CD8-positive, alpha-beta memory T cell (primary cell): ENCODE measurements at regions not wholly inside any gene's neighbourhood (a gene's known extent, or its start where the extent isn't known, plus 50 kb on each side); places are given as distances from the start of the nearest gene placed in this dataset.

ENCODE experiments used
- CTCF ChIA-PET: fragments of 350-600 bp; sonication (Branson Sonifier 250); formaldehyde crosslinking; loops from one replicate; lab custom pipeline; 2021; ENCODE audit warnings: antibody characterized with exemption; lab: Charles Lee
- POLR2A ChIA-PET: fragments of 350-600 bp; sonication (Branson Sonifier 250); formaldehyde crosslinking; loops from one replicate; lab custom pipeline; 2021; ENCODE audit warnings: antibody characterized with exemption; lab: Charles Lee
- DNase-seq, 5 donors: peaks; one replicate each; pipeline versions ENCODE4 v3.0.0 to v3.0.0-alpha.2; 2020 to 2022; ENCODE audit warnings: mixed read lengths in 1 of 5
- H3K27ac ChIP-seq: one replicate; pipeline ENCODE4 v1.7.0; 2013; ENCODE audit warnings: low read depth, mild to moderate bottlenecking, low read length, moderate library complexity
- H3K27me3 ChIP-seq: 2 replicates; pipeline ENCODE4 v1.7.0; 2013; ENCODE audit warnings: low read length, mild to moderate bottlenecking; ENCODE audit not compliant: insufficient read depth, poor library complexity, severe bottlenecking
- H3K36me3 ChIP-seq: 2 replicates; pipeline ENCODE4 v1.7.0; 2013; ENCODE audit warnings: mild to moderate bottlenecking, low read length, moderate library complexity; ENCODE audit not compliant: insufficient read depth
- H3K4me1 ChIP-seq: 2 replicates; pipeline ENCODE4 v1.7.0; 2013; ENCODE audit warnings: mild to moderate bottlenecking, low read length, moderate library complexity; ENCODE audit not compliant: insufficient read depth
- H3K4me3 ChIP-seq: 2 replicates; pipeline ENCODE4 v1.7.0; 2013; ENCODE audit warnings: mild to moderate bottlenecking, low read length
- H3K9me3 ChIP-seq: 2 replicates; pipeline ENCODE4 v1.7.0; 2013; ENCODE audit warnings: mild to moderate bottlenecking, low read length
- H3K27ac Mint-ChIP-seq, 8 donors: one replicate each; pipeline ENCODE4 v1.8.0; 2020 to 2021; ENCODE audit warnings: mixed read lengths in 8 of 8, mild to moderate bottlenecking in 6 of 8, inconsistent platforms in 3 of 8, moderate library complexity in 3 of 8
- H3K27me3 Mint-ChIP-seq, 2 donors: one replicate each; pipeline ENCODE4 v1.8.0; 2020 to 2021; ENCODE audit warnings: mixed read lengths in 2 of 2, mild to moderate bottlenecking in 1 of 2, moderate library complexity in 1 of 2
- H3K36me3 Mint-ChIP-seq, 3 donors: one replicate each; pipeline ENCODE4 v1.8.0; 2020 to 2021; ENCODE audit warnings: mixed read lengths in 3 of 3, inconsistent platforms in 1 of 3, mild to moderate bottlenecking in 1 of 3
- H3K4me1 Mint-ChIP-seq, 3 donors: one replicate each; pipeline ENCODE4 v1.8.0; 2020 to 2021; ENCODE audit warnings: mixed read lengths in 3 of 3, inconsistent platforms in 1 of 3, mild to moderate bottlenecking in 1 of 3
- H3K4me3 Mint-ChIP-seq, 7 donors: one replicate each; pipeline ENCODE4 v1.8.0; 2020 to 2021; ENCODE audit warnings: mixed read lengths in 7 of 7, mild to moderate bottlenecking in 6 of 7, moderate library complexity in 4 of 7, inconsistent platforms in 2 of 7
- H3K9me3 Mint-ChIP-seq, 5 donors: one replicate each; pipeline ENCODE4 v1.8.0; 2020 to 2022; ENCODE audit warnings: mixed read lengths in 5 of 5, mild to moderate bottlenecking in 3 of 5, moderate library complexity in 2 of 5, inconsistent platforms in 1 of 5

DNA sequence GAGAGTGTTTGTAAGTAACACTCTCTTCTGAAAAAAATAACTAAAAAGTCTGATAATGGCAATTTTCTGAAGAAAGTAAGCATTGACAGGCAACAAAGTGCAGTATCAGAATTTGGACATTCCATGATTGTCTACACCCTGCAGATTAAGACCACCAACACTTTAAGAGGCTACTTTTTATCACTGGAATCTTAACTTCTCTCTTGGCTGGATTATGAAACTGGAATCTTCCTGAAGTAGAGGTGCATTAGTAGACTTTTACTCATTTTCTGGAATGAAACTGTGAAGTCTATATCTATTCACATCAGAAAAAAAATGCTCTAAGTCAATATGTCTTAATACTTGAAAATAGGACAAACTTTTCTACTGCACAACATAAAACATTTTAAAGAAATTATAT lies 547.5 kb downstream of the COL12A1 start:
- H3K9me3 Mint-ChIP-seq = peaks cover 2 to 11% (median 7%) of the 10 kb centered on the region in 5 donors
- no peak overlapping the region for H3K27ac Mint-ChIP-seq
- Histone ChIP-seq H3K27me3 (no peaks in the 10 kb centered on the region), H3K27ac (no peak overlapping the region), H3K9me3 (no peaks in the 10 kb centered on the region), H3K4me1 (no peaks in the 10 kb centered on the region), H3K36me3 (no peaks in the 10 kb centered on the region), H3K4me3 (no peak overlapping the region)
- no peak for DNase-seq
- ChIA-PET POLR2A (no interaction called here), CTCF (no interaction called here)
- no peaks in the 10 kb centered on the region for H3K36me3 Mint-ChIP-seq
- H3K4me3 Mint-ChIP-seq = no peak overlapping the region
- no peaks in the 10 kb centered on the region for H3K4me1 Mint-ChIP-seq
- H3K27me3 Mint-ChIP-seq = peaks cover 0 to 3% of the 10 kb centered on the region in 2 donors

DNA sequence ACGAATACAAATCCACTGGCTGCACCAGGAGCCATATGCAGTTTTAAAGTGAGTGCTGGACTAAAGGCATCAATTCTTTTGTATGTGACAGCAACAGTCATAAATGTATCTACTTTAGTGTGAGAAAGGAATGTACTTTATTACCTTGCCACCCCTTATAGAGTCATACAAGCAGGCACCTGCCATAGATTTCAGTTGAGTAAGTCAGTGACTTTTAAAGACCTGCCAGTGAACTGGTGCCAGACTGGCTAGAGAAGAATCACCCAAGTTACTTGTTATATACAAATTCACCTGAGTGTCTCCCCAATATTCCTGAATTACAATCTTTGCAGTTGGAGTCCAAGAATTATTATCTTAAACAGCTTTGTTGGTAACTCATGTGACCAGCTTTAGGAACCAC lies 547.9 kb downstream of the COL12A1 start:
- H3K27ac ChIP-seq = no peak overlapping the region
- peaks cover 2 to 7% (median 6%) of the 10 kb centered on the region in 5 donors for H3K9me3 Mint-ChIP-seq
- no peaks in the 10 kb centered on the region for H3K4me1 ChIP-seq
- H3K4me3 ChIP-seq = no peak overlapping the region
- no peaks in the 10 kb centered on the region for H3K36me3 Mint-ChIP-seq
- POLR2A ChIA-PET = no interaction called here
- DNase-seq = no peak
- no peak overlapping the region for H3K27ac Mint-ChIP-seq
- CTCF ChIA-PET = no interaction called here
- H3K4me3 Mint-ChIP-seq = no peak overlapping the region
- H3K4me1 Mint-ChIP-seq = no peaks in the 10 kb centered on the region
- H3K27me3 ChIP-seq = no peaks in the 10 kb centered on the region
- H3K9me3 ChIP-seq = no peaks in the 10 kb centered on the region
- H3K27me3 Mint-ChIP-seq = peaks cover 0 to 3% of the 10 kb centered on the region in 2 donors
- no peaks in the 10 kb centered on the region for H3K36me3 ChIP-seq

DNA sequence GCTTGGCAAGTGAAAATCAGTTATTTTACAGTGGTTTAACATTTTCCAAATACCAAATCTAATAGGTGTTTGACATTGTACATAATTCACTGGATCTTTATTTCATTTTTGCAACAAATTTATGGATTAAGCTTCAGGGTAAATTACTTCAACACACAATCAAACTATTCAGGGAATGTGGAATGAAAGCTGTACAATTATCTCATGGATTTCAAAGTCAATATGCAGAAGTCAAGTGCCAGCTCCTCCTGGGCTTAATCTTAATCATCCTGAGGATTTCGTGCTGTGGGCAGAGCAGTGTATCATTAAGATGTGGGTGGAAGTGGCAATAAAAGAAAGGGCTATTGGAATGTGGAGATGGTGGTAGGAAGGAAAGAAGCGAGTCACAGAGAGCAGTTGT lies 548.8 kb downstream of the COL12A1 start:
- Mint-ChIP-seq H3K4me3 (no peak overlapping the region), H3K27me3 (peaks cover 0 to 2% of the 10 kb centered on the region in 2 donors), H3K9me3 (peaks cover 0 to 6% (median 4%) of the 10 kb centered on the region in 5 donors), H3K36me3 (no peaks in the 10 kb centered on the region), H3K4me1 (no peaks in the 10 kb centered on the region), H3K27ac (no peak overlapping the region)
- Histone ChIP-seq H3K9me3 (no peaks in the 10 kb centered on the region), H3K4me1 (no peaks in the 10 kb centered on the region), H3K27ac (no peak overlapping the region), H3K36me3 (no peaks in the 10 kb centered on the region), H3K27me3 (no peaks in the 10 kb centered on the region), H3K4me3 (no peak overlapping the region)
- DNase-seq = no peak
- ChIA-PET POLR2A (no interaction called here), CTCF (no interaction called here)

DNA sequence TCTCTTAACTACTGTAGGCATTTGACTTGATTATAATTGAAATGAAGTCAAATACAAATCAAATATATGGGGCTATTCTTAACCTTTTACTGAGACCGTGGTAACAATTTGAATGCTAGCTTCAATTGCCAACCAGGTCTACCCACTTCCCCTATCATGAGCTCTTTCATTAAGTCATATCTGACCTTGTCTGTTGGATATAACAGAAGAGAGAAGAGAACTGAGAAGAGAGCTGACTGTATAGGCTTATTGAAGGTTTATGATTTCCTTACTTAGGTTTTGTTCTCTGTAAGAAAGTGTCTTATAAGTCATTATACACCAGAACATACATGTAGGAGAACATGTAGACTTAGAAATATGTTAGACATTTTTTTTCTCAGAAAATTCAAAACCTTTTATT lies 549.4 kb downstream of the COL12A1 start:
- no peak overlapping the region for H3K27ac Mint-ChIP-seq
- H3K27ac ChIP-seq = no peak overlapping the region
- no peaks in the 10 kb centered on the region for H3K36me3 ChIP-seq
- no peaks in the 10 kb centered on the region for H3K36me3 Mint-ChIP-seq
- no peaks in the 10 kb centered on the region for H3K9me3 ChIP-seq
- no peak overlapping the region for H3K4me3 Mint-ChIP-seq
- H3K4me1 ChIP-seq = no peaks in the 10 kb centered on the region
- H3K4me1 Mint-ChIP-seq = no peaks in the 10 kb centered on the region
- peaks cover 0 to 6% (median 4%) of the 10 kb centered on the region in 5 donors for H3K9me3 Mint-ChIP-seq
- POLR2A ChIA-PET = no interaction called here
- H3K27me3 ChIP-seq = no peaks in the 10 kb centered on the region
- H3K4me3 ChIP-seq = no peak overlapping the region
- no peak for DNase-seq
- CTCF ChIA-PET = no interaction called here
- H3K27me3 Mint-ChIP-seq = no peaks in the 10 kb centered on the region

DNA sequence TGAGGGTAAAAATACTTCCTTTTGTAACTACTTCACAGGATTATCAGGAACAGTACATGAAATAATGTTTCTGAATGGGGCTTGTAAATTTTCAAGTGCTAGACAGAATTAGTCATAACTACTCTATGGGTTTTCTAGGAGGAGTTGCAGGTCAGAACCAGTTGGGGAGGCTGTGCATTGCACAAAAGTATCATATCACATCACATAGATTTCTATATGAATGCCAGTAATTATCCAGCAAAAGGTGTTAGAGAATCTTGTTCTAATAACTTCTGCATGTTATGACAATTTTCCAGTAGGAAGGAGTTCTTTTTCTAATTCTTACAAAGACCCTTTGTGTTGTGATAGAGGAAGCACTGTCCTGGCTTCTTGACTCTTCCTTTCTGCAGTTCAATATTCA lies 551.6 kb downstream of the COL12A1 start:
- POLR2A ChIA-PET = no interaction called here
- Mint-ChIP-seq H3K27ac (no peak overlapping the region), H3K9me3 (peaks cover 0 to 7% (median 2%) of the 10 kb centered on the region in 5 donors), H3K4me1 (no peaks in the 10 kb centered on the region), H3K27me3 (no peaks in the 10 kb centered on the region), H3K36me3 (no peaks in the 10 kb centered on the region), H3K4me3 (no peak overlapping the region)
- H3K36me3 ChIP-seq = no peaks in the 10 kb centered on the region
- H3K27ac ChIP-seq = no peak overlapping the region
- DNase-seq = no peak
- no peaks in the 10 kb centered on the region for H3K9me3 ChIP-seq
- CTCF ChIA-PET = no interaction called here
- H3K4me1 ChIP-seq = no peaks in the 10 kb centered on the region
- no peak overlapping the region for H3K4me3 ChIP-seq
- no peaks in the 10 kb centered on the region for H3K27me3 ChIP-seq

DNA sequence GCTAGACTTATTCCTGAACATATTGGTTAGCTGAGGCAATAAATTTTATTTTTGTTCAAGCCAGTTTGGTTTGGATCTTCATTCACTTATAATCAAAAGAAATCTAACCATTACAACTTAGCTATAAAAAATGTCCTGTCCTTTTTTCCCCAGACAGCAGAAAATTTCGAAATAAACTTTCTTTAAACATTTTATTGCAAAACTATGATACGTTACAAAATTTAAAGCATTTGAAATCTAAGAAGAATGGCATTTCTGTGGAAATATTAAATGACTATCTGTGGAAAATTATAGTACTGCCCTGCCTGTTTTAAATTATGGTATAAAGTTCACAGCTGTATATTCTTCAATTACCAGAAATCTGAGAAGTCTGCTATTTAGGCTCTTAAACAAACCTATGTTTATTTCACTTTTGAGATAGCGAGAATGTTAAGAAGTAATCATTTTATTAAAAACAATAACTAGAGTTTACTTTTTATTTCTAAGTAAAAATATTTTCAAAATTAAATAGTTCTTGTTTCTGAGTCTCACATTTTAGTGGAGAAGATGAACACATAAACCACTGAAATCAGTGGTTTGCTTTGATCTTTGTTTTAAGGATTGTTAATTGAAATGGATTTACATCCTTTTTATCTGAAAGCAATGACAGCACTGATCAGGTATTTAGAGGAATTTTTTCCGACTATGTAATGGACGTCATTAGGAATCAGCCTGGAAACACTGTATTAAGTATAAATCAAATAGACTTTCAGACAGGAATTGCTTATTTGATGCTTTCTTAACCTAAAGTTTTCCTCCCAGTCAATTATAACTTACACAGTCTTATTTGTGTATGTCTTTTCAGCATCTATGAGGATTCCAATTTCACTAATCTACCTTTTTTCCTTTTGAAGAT lies 553.7 kb downstream of the COL12A1 start:
- H3K27me3 ChIP-seq = no peaks in the 10 kb centered on the region
- no peaks in the 10 kb centered on the region for H3K27me3 Mint-ChIP-seq
- H3K4me1 ChIP-seq = no peaks in the 10 kb centered on the region
- H3K4me3 ChIP-seq = no peak overlapping the region
- ChIA-PET CTCF (no interaction called here), POLR2A (no interaction called here)
- no peaks in the 10 kb centered on the region for H3K4me1 Mint-ChIP-seq
- H3K4me3 Mint-ChIP-seq = no peak overlapping the region
- no peak overlapping the region for H3K27ac ChIP-seq
- H3K9me3 Mint-ChIP-seq = peaks cover 0 to 17% (median 4%) of the 10 kb centered on the region in 5 donors
- no peaks in the 10 kb centered on the region for H3K9me3 ChIP-seq
- no peaks in the 10 kb centered on the region for H3K36me3 Mint-ChIP-seq
- H3K27ac Mint-ChIP-seq = no peak overlapping the region
- DNase-seq = no peak
- no peaks in the 10 kb centered on the region for H3K36me3 ChIP-seq

DNA sequence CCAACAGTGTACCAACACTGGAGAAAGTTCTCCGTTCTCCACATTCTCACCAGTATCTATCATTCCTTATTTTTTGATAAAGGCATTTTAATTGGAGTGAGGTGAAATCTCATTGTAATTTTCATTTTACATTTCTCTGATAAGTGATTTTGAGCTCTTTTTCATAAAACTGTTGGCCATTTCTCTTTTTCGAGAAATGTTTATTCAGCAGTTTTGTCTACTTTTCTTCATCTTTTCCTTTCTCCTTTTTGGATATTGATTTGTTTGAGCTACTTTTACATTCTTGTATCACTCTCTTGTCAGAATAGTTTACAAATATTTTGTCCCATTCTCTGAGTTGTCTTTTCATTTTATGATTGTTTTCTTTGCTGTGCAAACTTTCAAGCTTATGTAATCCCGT lies 555.2 kb downstream of the COL12A1 start:
- no peak overlapping the region for H3K4me3 ChIP-seq
- Mint-ChIP-seq H3K4me3 (no peak overlapping the region), H3K9me3 (peaks cover 2 to 21% (median 5%) of the 10 kb centered on the region in 5 donors), H3K27ac (no peak overlapping the region), H3K4me1 (no peaks in the 10 kb centered on the region), H3K36me3 (no peaks in the 10 kb centered on the region), H3K27me3 (no peaks in the 10 kb centered on the region)
- CTCF ChIA-PET = no interaction called here
- no peak overlapping the region for H3K27ac ChIP-seq
- no peaks in the 10 kb centered on the region for H3K9me3 ChIP-seq
- H3K27me3 ChIP-seq = no peaks in the 10 kb centered on the region
- no peaks in the 10 kb centered on the region for H3K36me3 ChIP-seq
- no peak for DNase-seq
- POLR2A ChIA-PET = no interaction called here
- H3K4me1 ChIP-seq = no peaks in the 10 kb centered on the region

DNA sequence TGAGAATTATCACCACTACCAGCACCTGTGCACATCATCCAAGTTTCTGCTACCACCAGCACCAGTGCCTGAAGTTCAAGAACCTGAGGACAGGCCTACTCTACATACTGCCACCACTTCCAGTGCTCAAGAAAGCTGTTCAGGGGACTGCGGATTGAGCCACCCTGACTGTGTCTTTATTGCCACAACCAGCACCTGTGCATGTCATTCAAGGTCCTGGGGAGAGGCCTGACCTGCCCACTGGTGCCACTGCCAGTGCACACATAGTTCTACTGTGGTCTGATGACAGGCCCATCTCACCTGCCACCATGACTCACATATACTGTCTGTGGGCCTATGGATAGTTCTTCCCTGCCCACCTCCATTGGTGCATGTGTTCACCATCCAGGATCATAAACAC lies 559.4 kb downstream of the COL12A1 start:
- Mint-ChIP-seq H3K4me3 (no peak overlapping the region), H3K27me3 (no peaks in the 10 kb centered on the region), H3K4me1 (no peaks in the 10 kb centered on the region), H3K9me3 (peaks cover 0 to 31% (median 4%) of the 10 kb centered on the region in 5 donors), H3K27ac (no peak overlapping the region), H3K36me3 (no peaks in the 10 kb centered on the region)
- Histone ChIP-seq H3K9me3 (no peaks in the 10 kb centered on the region), H3K27ac (no peak overlapping the region), H3K27me3 (no peaks in the 10 kb centered on the region), H3K4me3 (no peak overlapping the region), H3K36me3 (no peaks in the 10 kb centered on the region), H3K4me1 (no peaks in the 10 kb centered on the region)
- ChIA-PET CTCF (no interaction called here), POLR2A (no interaction called here)
- no peak for DNase-seq
